ENCODE measurements at regions not wholly inside any gene's neighbourhood (a gene's known extent, or its start where the extent isn't known, plus 50 kb on each side); places are given as distances from the start of the nearest gene placed in this dataset.

DNA sequence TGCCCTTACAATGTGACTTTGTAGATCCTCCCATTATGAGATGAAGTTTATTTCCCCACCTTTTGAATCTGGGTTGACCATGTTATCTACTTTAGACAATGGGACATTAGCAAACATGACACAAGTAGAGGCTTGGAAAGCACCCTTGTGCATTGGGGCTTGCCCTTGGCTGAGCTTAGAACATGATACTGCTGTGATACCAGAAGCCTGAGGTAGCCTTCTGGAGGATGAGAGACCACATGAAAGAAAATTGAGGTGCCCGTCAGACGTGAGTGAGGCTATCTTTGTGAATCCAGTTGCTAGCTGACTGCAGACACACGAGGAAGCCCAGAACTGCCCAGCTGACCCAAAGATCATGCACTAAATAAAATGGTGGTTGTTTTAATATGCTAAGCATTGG lies 341.2 kb downstream of the CYP26B1 start:
- TF ChIP-seq POLR2A (IDR thresholded peaks at IDR 0.05; ENCODE audit: low read length) (no peak), GATA1 (IDR thresholded peaks at IDR 0.05; ENCODE audit: low read depth, low read length) (no peak)
